ENCODE measurements at regions not wholly inside any gene's neighbourhood (a gene's known extent, or its start where the extent isn't known, plus 50 kb on each side); places are given as distances from the start of the nearest gene placed in this dataset.

- DNase-seq (ENCODE audit: low read depth, low spot score) = no peak
- no peaks in the 10 kb centered on the region for H3K27me3 ChIP-seq (ENCODE audit: control insufficient read depth, insufficient read depth, low read length)
- TF ChIP-seq, protein P1, sequence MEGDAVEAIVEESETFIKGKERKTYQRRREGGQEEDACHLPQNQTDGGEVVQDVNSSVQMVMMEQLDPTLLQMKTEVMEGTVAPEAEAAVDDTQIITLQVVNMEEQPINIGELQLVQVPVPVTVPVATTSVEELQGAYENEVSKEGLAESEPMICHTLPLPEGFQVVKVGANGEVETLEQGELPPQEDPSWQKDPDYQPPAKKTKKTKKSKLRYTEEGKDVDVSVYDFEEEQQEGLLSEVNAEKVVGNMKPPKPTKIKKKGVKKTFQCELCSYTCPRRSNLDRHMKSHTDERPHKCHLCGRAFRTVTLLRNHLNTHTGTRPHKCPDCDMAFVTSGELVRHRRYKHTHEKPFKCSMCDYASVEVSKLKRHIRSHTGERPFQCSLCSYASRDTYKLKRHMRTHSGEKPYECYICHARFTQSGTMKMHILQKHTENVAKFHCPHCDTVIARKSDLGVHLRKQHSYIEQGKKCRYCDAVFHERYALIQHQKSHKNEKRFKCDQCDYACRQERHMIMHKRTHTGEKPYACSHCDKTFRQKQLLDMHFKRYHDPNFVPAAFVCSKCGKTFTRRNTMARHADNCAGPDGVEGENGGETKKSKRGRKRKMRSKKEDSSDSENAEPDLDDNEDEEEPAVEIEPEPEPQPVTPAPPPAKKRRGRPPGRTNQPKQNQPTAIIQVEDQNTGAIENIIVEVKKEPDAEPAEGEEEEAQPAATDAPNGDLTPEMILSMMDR (IDR thresholded peaks at IDR 0.05; ENCODE audit: low read depth, low read length) = no peak
- no peak overlapping the region for H3K4me3 ChIP-seq (ENCODE audit: low read depth, low read length)
- H3K9me3 ChIP-seq (ENCODE audit: control insufficient read depth, insufficient read depth, low read length) = peaks cover 41% of the 10 kb centered on the region
- H3K27ac ChIP-seq (ENCODE audit: low read depth, low read length) = no peak overlapping the region
- CTCF ChIA-PET = no interaction called here
- POLR2A ChIA-PET = no interaction called here
Observed at GRCh38 chr16:6375465-6376075, 957.1 kb upstream of the RBFOX1 start.

DNA sequence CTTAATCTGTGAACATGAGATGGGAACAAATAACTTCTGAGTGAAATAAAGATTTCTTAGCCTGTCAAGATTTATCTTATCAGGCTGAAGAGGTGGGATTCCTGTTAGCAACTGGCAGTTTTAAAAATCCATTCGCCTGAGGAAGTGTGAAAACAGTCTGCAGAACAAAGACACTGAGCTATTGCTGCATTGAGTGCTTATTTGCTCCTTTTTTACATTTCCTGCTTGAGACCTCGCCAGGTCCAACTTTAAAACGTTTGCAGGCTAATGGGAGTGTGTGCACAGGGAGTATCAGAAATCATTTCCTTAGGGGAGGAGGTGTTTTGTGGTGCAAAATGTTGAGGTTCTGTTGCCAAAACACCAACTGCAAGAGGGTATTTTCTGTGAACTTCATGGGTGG, 957.8 kb upstream of the RBFOX1 start:
- TF ChIP-seq, protein P1 (IDR thresholded peaks at IDR 0.05; ENCODE audit: low read depth, low read length) = no peak
- Histone ChIP-seq H3K27me3 (ENCODE audit: control insufficient read depth, insufficient read depth, low read length) (no peaks in the 10 kb centered on the region), H3K9me3 (ENCODE audit: control insufficient read depth, insufficient read depth, low read length) (peaks cover 39% of the 10 kb centered on the region), H3K4me3 (ENCODE audit: low read depth, low read length) (no peak overlapping the region), H3K27ac (ENCODE audit: low read depth, low read length) (no peak overlapping the region)
- no peak for DNase-seq (ENCODE audit: low read depth, low spot score)
- ChIA-PET CTCF (no interaction called here), POLR2A (no interaction called here)

- Histone ChIP-seq H3K27me3 (ENCODE audit: control insufficient read depth, insufficient read depth, low read length) (no peaks in the 10 kb centered on the region), H3K27ac (ENCODE audit: low read depth, low read length) (no peak overlapping the region), H3K4me3 (ENCODE audit: low read depth, low read length) (no peak overlapping the region), H3K9me3 (ENCODE audit: control insufficient read depth, insufficient read depth, low read length) (peaks cover 4% of the 10 kb centered on the region; the same call in 1 of the 2 replicates)
- no peak for DNase-seq (ENCODE audit: low read depth, low spot score)
- CTCF ChIA-PET = no interaction called here
- TF ChIP-seq, protein P1 (IDR thresholded peaks at IDR 0.05; ENCODE audit: low read depth, low read length) = no peak
- POLR2A ChIA-PET = no interaction called here
Observed at GRCh38 chr16:6364846-6365245, 967.8 kb upstream of the RBFOX1 start.

DNA sequence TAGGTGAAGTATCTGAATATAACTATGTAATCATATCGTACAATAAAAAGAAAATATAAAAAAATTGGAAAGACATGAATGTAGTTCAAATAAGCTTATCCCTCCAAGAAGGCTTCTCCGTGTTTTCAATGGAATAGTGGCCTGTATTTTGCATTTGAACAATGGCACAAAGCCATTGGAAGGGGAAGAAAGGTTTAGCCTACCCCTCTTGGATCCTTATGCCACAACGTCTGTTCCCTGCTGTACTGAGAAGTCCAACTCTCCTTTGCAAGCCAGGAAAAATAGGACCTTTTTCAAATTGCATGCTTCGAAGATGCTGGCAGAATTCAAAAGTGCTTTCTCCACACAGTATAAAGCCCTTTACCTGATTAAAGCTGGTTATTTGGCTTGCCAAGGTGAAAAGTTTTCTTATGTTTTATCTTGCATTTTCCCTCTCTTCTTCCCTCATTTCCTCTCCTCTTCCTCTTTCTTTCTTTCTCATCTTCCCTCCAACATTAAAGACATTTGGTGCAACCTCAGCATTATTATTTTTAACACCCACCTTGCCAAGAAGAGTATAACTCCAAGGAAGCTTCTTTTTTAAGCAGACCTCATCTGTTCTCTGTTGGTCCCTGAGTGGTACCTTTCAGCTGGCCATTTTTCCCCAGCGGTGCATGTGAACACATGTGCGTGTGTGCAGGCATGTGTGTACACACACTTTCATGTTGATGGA, 968.6 kb upstream of the RBFOX1 start:
- CTCF ChIA-PET = no interaction called here
- no peak overlapping the region for H3K27ac ChIP-seq (ENCODE audit: low read depth, low read length)
- DNase-seq (ENCODE audit: low read depth, low spot score) = no peak
- no peak overlapping the region for H3K4me3 ChIP-seq (ENCODE audit: low read depth, low read length)
- peaks cover 4% of the 10 kb centered on the region; the same call in 1 of the 2 replicates for H3K9me3 ChIP-seq (ENCODE audit: control insufficient read depth, insufficient read depth, low read length)
- no peaks in the 10 kb centered on the region for H3K27me3 ChIP-seq (ENCODE audit: control insufficient read depth, insufficient read depth, low read length)
- POLR2A ChIA-PET = no interaction called here
- TF ChIP-seq, protein P1 (IDR thresholded peaks at IDR 0.05; ENCODE audit: low read depth, low read length) = no peak

DNA sequence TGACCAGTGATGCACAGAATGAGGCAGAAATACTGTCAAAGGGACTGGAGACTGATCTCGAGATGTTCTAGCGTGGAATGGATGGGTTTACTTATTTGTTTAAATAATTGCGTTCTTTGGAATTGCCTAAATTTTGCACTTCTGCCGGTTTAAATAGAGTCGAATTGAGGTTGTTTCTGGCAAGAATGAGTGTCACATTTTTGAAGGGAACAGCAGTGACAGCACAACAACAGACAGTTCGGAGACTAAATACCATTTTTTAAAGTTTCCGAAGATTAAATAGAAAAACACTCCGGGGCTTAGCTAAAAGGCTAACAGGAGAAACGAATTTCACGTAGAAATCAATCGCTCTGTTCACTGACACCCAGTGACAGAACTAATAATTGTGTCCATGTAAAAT, 969.2 kb upstream of the RBFOX1 start:
- CTCF ChIA-PET = no interaction called here
- DNase-seq (ENCODE audit: low read depth, low spot score) = no peak
- POLR2A ChIA-PET = no interaction called here
- TF ChIP-seq, protein P1 (IDR thresholded peaks at IDR 0.05; ENCODE audit: low read depth, low read length) = no peak
- Histone ChIP-seq H3K27ac (ENCODE audit: low read depth, low read length) (no peak overlapping the region), H3K9me3 (ENCODE audit: control insufficient read depth, insufficient read depth, low read length) (peaks cover 4% of the 10 kb centered on the region; the same call in 1 of the 2 replicates), H3K27me3 (ENCODE audit: control insufficient read depth, insufficient read depth, low read length) (no peaks in the 10 kb centered on the region), H3K4me3 (ENCODE audit: low read depth, low read length) (no peak overlapping the region)
